Peyer's patch (tissue), 4 donors: ENCODE measurements at regions not wholly inside any gene's neighbourhood (a gene's known extent, or its start where the extent isn't known, plus 50 kb on each side); places are given as distances from the start of the nearest gene placed in this dataset.

Experiments
- CTCF ChIP-seq, 6 experiments: fragments of 450-650 bp in 4 of 6; fragments of 200-600 bp in 2 of 6; sonication (generic) in 1 of 6; IDR thresholded peaks; one replicate each; pipeline ENCODE4 v1.5.1; 2017 to 2019; ENCODE audit warnings: antibody characterized with exemption in 6 of 6, mild to moderate bottlenecking in 3 of 6, moderate library complexity in 1 of 6
- POLR2A ChIP-seq, 2 donors: fragments of 450-650 bp; IDR thresholded peaks; one replicate each; pipeline ENCODE4 v1.5.1; 2017; ENCODE audit warnings: antibody characterized with exemption in 2 of 2, mild to moderate bottlenecking in 2 of 2, moderate library complexity in 2 of 2

DNA sequence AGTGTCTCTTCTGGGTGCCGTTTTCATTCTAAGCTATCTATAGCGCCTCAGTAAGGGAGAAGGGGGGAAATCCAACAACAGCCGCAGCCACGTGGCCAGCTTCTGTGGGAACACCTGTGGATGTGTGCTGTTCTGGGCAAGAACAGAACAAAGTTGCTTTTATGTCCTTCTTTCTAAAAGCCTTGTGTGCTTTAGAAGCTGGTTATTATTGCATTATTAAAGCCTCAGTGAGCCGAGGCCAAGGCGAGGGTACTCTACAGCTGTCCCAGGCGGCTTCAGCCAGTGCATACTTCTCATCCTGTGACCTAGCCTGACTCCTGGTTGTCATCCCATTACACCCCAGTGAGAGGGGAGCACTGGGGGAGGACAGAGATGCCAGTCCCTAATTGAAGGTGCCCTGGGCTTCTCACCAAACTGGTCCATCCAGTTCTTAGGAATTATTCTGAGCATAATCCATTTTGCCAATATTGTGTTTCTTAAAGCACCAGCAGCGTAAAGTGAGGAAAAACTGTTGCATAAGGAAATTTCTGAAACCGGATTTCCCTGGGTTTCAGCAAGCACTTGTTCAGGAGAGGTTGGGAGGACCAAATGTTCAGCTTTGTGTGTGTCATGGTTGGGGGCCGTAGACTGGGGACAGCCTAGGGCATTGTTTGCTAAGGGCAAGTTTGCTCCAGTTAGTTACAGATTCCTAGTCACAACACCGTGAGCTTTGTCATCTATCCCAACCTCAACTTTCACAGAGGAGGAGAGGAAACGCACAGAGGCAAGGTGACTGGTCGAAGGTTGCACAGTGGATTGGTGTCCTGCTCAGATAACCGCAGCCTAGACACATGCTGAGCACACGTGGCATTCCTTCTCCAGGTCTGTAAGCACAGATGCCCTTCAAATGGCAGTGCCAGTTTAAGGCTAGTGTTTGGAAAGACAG lies 61.0 kb upstream of the ATP1A1 start:
- TF ChIP-seq CTCF (IDR thresholded peaks at IDR 0.05), result no peak
- TF ChIP-seq POLR2A (IDR thresholded peaks at IDR 0.05), result no peak
